ENCODE measurements at regions not wholly inside any gene's neighbourhood (a gene's known extent, or its start where the extent isn't known, plus 50 kb on each side); places are given as distances from the start of the nearest gene placed in this dataset.

- WGBS (ENCODE audit: insufficient coverage): 97% methylated on average over 3 of the region's 4 CpGs
- no peak overlapping the region for H3K27ac Mint-ChIP-seq
- no peaks in the 10 kb centered on the region for H3K27me3 Mint-ChIP-seq (ENCODE audit: low read depth in 2 of 2)
- H3K36me3 Mint-ChIP-seq: no peaks in the 10 kb centered on the region
- Histone ChIP-seq H3K9me3 (ENCODE audit: control insufficient read depth, insufficient read depth, low read length) (no peaks in the 10 kb centered on the region), H3K36me3 (ENCODE audit: control insufficient read depth, insufficient read depth, low read length) (no peaks in the 10 kb centered on the region), H3K4me1 (ENCODE audit: control insufficient read depth, insufficient read depth, low read length) (no peaks in the 10 kb centered on the region), H3K27me3 (ENCODE audit: control insufficient read depth, insufficient read depth, low read length) (no peaks in the 10 kb centered on the region), H3K4me3 (ENCODE audit: low read length) (no peak overlapping the region), H3K27ac (ENCODE audit: low read length) (no peak overlapping the region)
- intact Hi-C loops (cut with micrococcal nuclease): no loop called here
- TF ChIP-seq CTCF (IDR thresholded peaks at IDR 0.05): no peak
- DNase-seq (no peak), ATAC-seq (no peak)
- peaks cover 16 to 23% of the 10 kb centered on the region in 2 donors for H3K9me3 Mint-ChIP-seq
- no peak overlapping the region for H3K4me3 Mint-ChIP-seq
- no peaks in the 10 kb centered on the region for H3K4me1 Mint-ChIP-seq
Observed at GRCh38 chr3:84023842-84024241, 934.9 kb upstream of the CADM2 start.

DNA sequence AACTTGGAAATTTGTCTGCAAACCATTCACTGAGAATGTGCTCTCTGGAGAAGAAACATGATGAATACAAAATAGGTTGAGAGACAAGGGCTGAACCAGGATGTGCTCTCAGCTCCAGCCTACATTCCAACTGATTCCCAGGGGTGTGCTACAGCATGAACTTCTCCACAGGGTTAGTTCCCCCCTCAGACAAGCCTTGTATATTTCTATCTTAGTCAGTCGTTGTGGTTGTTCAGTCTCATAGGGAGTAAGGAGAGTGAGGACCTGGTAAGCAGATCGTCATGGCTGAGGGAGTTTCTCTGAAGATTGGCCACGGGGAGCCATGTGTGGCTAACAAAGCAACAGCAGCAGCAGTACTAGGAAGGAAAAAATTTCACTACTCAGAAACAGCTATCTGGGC is 919.7 kb upstream of the CADM2 start:
- Mint-ChIP-seq H3K27me3 (ENCODE audit: low read depth in 2 of 2) (no peaks in the 10 kb centered on the region), H3K4me1 (no peaks in the 10 kb centered on the region), H3K9me3 (peaks cover 21 to 32% of the 10 kb centered on the region in 2 donors), H3K4me3 (no peak overlapping the region), H3K27ac (no peak overlapping the region), H3K36me3 (peaks cover 14% of the 10 kb centered on the region)
- no peak overlapping the region for H3K27ac ChIP-seq (ENCODE audit: low read length)
- no peaks in the 10 kb centered on the region for H3K4me1 ChIP-seq (ENCODE audit: control insufficient read depth, insufficient read depth, low read length)
- no peak for ATAC-seq
- intact Hi-C loops (cut with micrococcal nuclease): no loop called here
- no peaks in the 10 kb centered on the region for H3K9me3 ChIP-seq (ENCODE audit: control insufficient read depth, insufficient read depth, low read length)
- no peak for DNase-seq
- H3K4me3 ChIP-seq (ENCODE audit: low read length): no peak overlapping the region
- no peak for TF ChIP-seq CTCF (IDR thresholded peaks at IDR 0.05)
- WGBS (ENCODE audit: insufficient coverage): 70% methylated on average over 3 of the region's 3 CpGs
- H3K36me3 ChIP-seq (ENCODE audit: control insufficient read depth, insufficient read depth, low read length): no peaks in the 10 kb centered on the region
- no peaks in the 10 kb centered on the region for H3K27me3 ChIP-seq (ENCODE audit: control insufficient read depth, insufficient read depth, low read length)

- no peak overlapping the region for H3K4me3 ChIP-seq (ENCODE audit: low read length)
- TF ChIP-seq CTCF (IDR thresholded peaks at IDR 0.05): no peak
- no peaks in the 10 kb centered on the region for H3K36me3 ChIP-seq (ENCODE audit: control insufficient read depth, insufficient read depth, low read length)
- Mint-ChIP-seq H3K27ac (no peak overlapping the region), H3K4me3 (no peak overlapping the region), H3K4me1 (no peaks in the 10 kb centered on the region), H3K36me3 (no peaks in the 10 kb centered on the region), H3K27me3 (ENCODE audit: low read depth in 2 of 2) (no peaks in the 10 kb centered on the region), H3K9me3 (peaks cover 11 to 24% of the 10 kb centered on the region in 2 donors)
- DNase-seq (no peak), ATAC-seq (no peak)
- H3K9me3 ChIP-seq (ENCODE audit: control insufficient read depth, insufficient read depth, low read length): peaks cover 6% of the 10 kb centered on the region
- no peaks in the 10 kb centered on the region for H3K4me1 ChIP-seq (ENCODE audit: control insufficient read depth, insufficient read depth, low read length)
- intact Hi-C loops (cut with micrococcal nuclease): no loop called here
- H3K27ac ChIP-seq (ENCODE audit: low read length): no peak overlapping the region
- H3K27me3 ChIP-seq (ENCODE audit: control insufficient read depth, insufficient read depth, low read length): no peaks in the 10 kb centered on the region
- 75% methylated on average over 2 of the region's 3 CpGs for WGBS (ENCODE audit: insufficient coverage)
Observed at GRCh38 chr3:84042399-84043106, 916.2 kb upstream of the CADM2 start.

DNA sequence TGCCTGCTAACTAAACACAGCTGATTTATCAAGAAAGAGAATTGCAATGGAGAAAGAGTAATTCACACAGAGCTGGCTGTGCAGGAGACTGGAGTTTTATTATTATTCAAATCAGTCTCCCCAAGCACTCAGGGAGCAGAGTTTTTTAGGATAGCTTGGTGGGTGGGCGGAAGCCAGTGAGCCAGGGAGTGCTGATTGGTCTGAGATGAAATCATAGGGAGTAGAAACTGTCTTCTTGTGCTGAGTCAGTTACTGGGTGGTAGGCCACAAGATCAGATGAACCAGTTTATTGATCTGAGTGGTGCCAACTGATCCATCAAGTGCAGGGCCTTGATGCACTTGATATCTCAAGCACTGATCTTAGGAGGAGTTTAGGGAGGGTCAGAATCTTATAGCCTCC is 891.9 kb upstream of the CADM2 start:
- intact Hi-C loops (cut with micrococcal nuclease): no loop called here
- Mint-ChIP-seq H3K9me3 (peaks cover 6 to 19% of the 10 kb centered on the region in 2 donors), H3K4me1 (no peaks in the 10 kb centered on the region), H3K4me3 (no peak overlapping the region), H3K36me3 (peaks cover 4% of the 10 kb centered on the region), H3K27ac (no peak overlapping the region), H3K27me3 (ENCODE audit: low read depth in 2 of 2) (no peaks in the 10 kb centered on the region)
- Histone ChIP-seq H3K4me3 (ENCODE audit: low read length) (no peak overlapping the region), H3K27me3 (ENCODE audit: control insufficient read depth, insufficient read depth, low read length) (no peaks in the 10 kb centered on the region), H3K9me3 (ENCODE audit: control insufficient read depth, insufficient read depth, low read length) (peaks cover 12% of the 10 kb centered on the region), H3K4me1 (ENCODE audit: control insufficient read depth, insufficient read depth, low read length) (no peaks in the 10 kb centered on the region), H3K36me3 (ENCODE audit: control insufficient read depth, insufficient read depth, low read length) (no peaks in the 10 kb centered on the region), H3K27ac (ENCODE audit: low read length) (no peak overlapping the region)
- no peak for TF ChIP-seq CTCF (IDR thresholded peaks at IDR 0.05)
- 94% methylated on average over 1 of the region's 1 CpG for WGBS (ENCODE audit: insufficient coverage)
- DNase-seq: no peak
- ATAC-seq: no peak

Measured in natural killer cell (primary cell).